ENCODE measurements at regions not wholly inside any gene's neighbourhood (a gene's known extent, or its start where the extent isn't known, plus 50 kb on each side); places are given as distances from the start of the nearest gene placed in this dataset.
"Not testable (repeated sequence)": the region's sequence is repeated elsewhere in the genome, so short reads cannot be mapped to it uniquely, and the experiment has no call there.

GRCh38 chr11:21736404-21736803 is 456.5 kb upstream of the ANO5 start:
- Histone ChIP-seq H4K20me1 (ENCODE audit: insufficient read depth, low read length) (no peaks in the 10 kb centered on the region), H3K4me3 (replicated peaks in 1 of 3; ENCODE audit: insufficient read depth in 1 of 3, low read depth in 2 of 3, low read length in 3 of 3) (no peak overlapping the region), H3K27me3 (ENCODE audit: control insufficient read depth in 1 of 2, insufficient read depth in 2 of 2, low read length in 2 of 2) (no peaks in the 10 kb centered on the region), H2AFZ (ENCODE audit: low read length) (no peak overlapping the region), H3K79me2 (ENCODE audit: insufficient read depth, low read length) (no peaks in the 10 kb centered on the region), H3K4me2 (ENCODE audit: low read depth, low read length) (no peak overlapping the region), H3K4me1 (ENCODE audit: insufficient read depth, low read length) (no peaks in the 10 kb centered on the region), H3K9me3 (ENCODE audit: low read length) (peaks cover 67% of the 10 kb centered on the region), H3K9ac (ENCODE audit: insufficient read depth, low read depth, low read length) (no peak overlapping the region), H3K27ac (ENCODE audit: extremely low read length, insufficient read depth, low read length) (no peak overlapping the region), H3K36me3 (replicated peaks in 1 of 2; ENCODE audit: control insufficient read depth in 1 of 2, insufficient read depth in 2 of 2, low read length in 2 of 2) (no peaks in the 10 kb centered on the region)
- in situ Hi-C loops (cut with HindIII; ENCODE audit: extremely low pct_ligation_motif_present, low pct_unique_long_range_greater_than_20kb) (no loop called here), intact Hi-C loops (cut with micrococcal nuclease; ENCODE audit: unreplicated experiment) (no loop called here)
- no TSS peak for BruUV-seq (replicated peaks)
- ChIA-PET CTCF (ENCODE audit: low intra/inter-chr PET ratio, low total read pairs) (no interaction called here), POLR2A (no interaction called here)
- WGBS (ENCODE audit: low lambda C conversion rate): 3% methylated on average over 1 of the region's 1 CpG
- TF ChIP-seq REL (CRISPR knock-in tag; conservative IDR thresholded peaks at IDR 0.05) (no peak), ZNF468 (CRISPR knock-in tag; IDR thresholded peaks at IDR 0.05) (no peak), ZNF333 (CRISPR knock-in tag; IDR thresholded peaks at IDR 0.05; ENCODE audit: borderline replicate concordance) (no peak), PPARG (CRISPR knock-in tag; conservative IDR thresholded peaks at IDR 0.05) (no peak), ZNF710 (CRISPR knock-in tag; IDR thresholded peaks at IDR 0.05; ENCODE audit: borderline replicate concordance) (no peak), AGO1 (IDR thresholded peaks at IDR 0.05; ENCODE audit: low read depth, low read length, poor library complexity, severe bottlenecking) (no peak), ZNF484 (CRISPR knock-in tag; IDR thresholded peaks at IDR 0.05; ENCODE audit: borderline replicate concordance, low read depth) (no peak), ZBTB7A (CRISPR knock-in tag; IDR thresholded peaks at IDR 0.05) (no peak), ZNF543 (CRISPR knock-in tag; IDR thresholded peaks at IDR 0.05) (no peak)
- FAIRE-seq (no peak), DNase-seq (ENCODE audit: low spot score) (no peak), ATAC-seq (no peak)

- in situ Hi-C loops (cut with HindIII; ENCODE audit: extremely low pct_ligation_motif_present, low pct_unique_long_range_greater_than_20kb); H3K4me1 ChIP-seq (ENCODE audit: insufficient read depth, low read length); DNase-seq (ENCODE audit: low spot score); BruUV-seq (replicated peaks); FAIRE-seq; H3K4me3 ChIP-seq (replicated peaks in 1 of 3; ENCODE audit: insufficient read depth in 1 of 3, low read depth in 2 of 3, low read length in 3 of 3); H3K4me2 ChIP-seq (ENCODE audit: low read depth, low read length); H3K79me2 ChIP-seq (ENCODE audit: insufficient read depth, low read length); H3K36me3 ChIP-seq (replicated peaks in 1 of 2; ENCODE audit: control insufficient read depth in 1 of 2, insufficient read depth in 2 of 2, low read length in 2 of 2); intact Hi-C loops (cut with micrococcal nuclease; ENCODE audit: unreplicated experiment); H3K27me3 ChIP-seq (ENCODE audit: control insufficient read depth in 1 of 2, insufficient read depth in 2 of 2, low read length in 2 of 2); CTCF ChIA-PET (ENCODE audit: low intra/inter-chr PET ratio, low total read pairs); H4K20me1 ChIP-seq (ENCODE audit: insufficient read depth, low read length); POLR2A ChIA-PET; H3K9ac ChIP-seq (ENCODE audit: insufficient read depth, low read depth, low read length); ATAC-seq; H3K27ac ChIP-seq (ENCODE audit: extremely low read length, insufficient read depth, low read length); H2AFZ ChIP-seq (ENCODE audit: low read length): not testable (repeated sequence)
- H3K9me3 ChIP-seq (ENCODE audit: low read length): peaks cover 33% of the 10 kb centered on the region
- 50% methylated on average over 16 of the region's 37 CpGs for WGBS (ENCODE audit: low lambda C conversion rate)
Observed at GRCh38 chr11:21752475-21753243, 440.2 kb upstream of the ANO5 start.

- H3K27me3 ChIP-seq (ENCODE audit: control insufficient read depth in 1 of 2, insufficient read depth in 2 of 2, low read length in 2 of 2); H3K4me3 ChIP-seq (replicated peaks in 1 of 3; ENCODE audit: insufficient read depth in 1 of 3, low read depth in 2 of 3, low read length in 3 of 3); ATAC-seq; BruUV-seq (replicated peaks); H3K4me2 ChIP-seq (ENCODE audit: low read depth, low read length); H3K79me2 ChIP-seq (ENCODE audit: insufficient read depth, low read length); FAIRE-seq; H3K36me3 ChIP-seq (replicated peaks in 1 of 2; ENCODE audit: control insufficient read depth in 1 of 2, insufficient read depth in 2 of 2, low read length in 2 of 2); H4K20me1 ChIP-seq (ENCODE audit: insufficient read depth, low read length); DNase-seq (ENCODE audit: low spot score); POLR2A ChIA-PET; in situ Hi-C loops (cut with HindIII; ENCODE audit: extremely low pct_ligation_motif_present, low pct_unique_long_range_greater_than_20kb); H3K27ac ChIP-seq (ENCODE audit: extremely low read length, insufficient read depth, low read length); intact Hi-C loops (cut with micrococcal nuclease; ENCODE audit: unreplicated experiment); H3K4me1 ChIP-seq (ENCODE audit: insufficient read depth, low read length); H2AFZ ChIP-seq (ENCODE audit: low read length); H3K9ac ChIP-seq (ENCODE audit: insufficient read depth, low read depth, low read length); CTCF ChIA-PET (ENCODE audit: low intra/inter-chr PET ratio, low total read pairs): not testable (repeated sequence)
- 45% methylated on average over 8 of the region's 37 CpGs for WGBS (ENCODE audit: low lambda C conversion rate)
- H3K9me3 ChIP-seq (ENCODE audit: low read length): peaks cover 39% of the 10 kb centered on the region
Observed at GRCh38 chr11:21753244-21753767, 439.6 kb upstream of the ANO5 start.
